ENCODE measurements at regions not wholly inside any gene's neighbourhood (a gene's known extent, or its start where the extent isn't known, plus 50 kb on each side); places are given as distances from the start of the nearest gene placed in this dataset.

GRCh38 chr2:120481446-120482194 lies 135.7 kb downstream of the INHBB start:
- no peak for DNase-seq

GRCh38 chr2:120482334-120482733 lies 136.4 kb downstream of the INHBB start:
- DNase-seq: no peak

GRCh38 chr2:120483355-120483754 lies 137.4 kb downstream of the INHBB start:
- no peak for DNase-seq

- DNase-seq: no peak
Measured at GRCh38 chr2:120485096-120485495, 139.2 kb downstream of the INHBB start.

- DNase-seq: no peak
Measured at GRCh38 chr2:120486441-120486840, 140.5 kb downstream of the INHBB start.

GRCh38 chr2:120486946-120487345 lies 141.0 kb downstream of the INHBB start:
- DNase-seq: no peak

- DNase-seq: no peak
Measured at GRCh38 chr2:120488531-120488930, 142.6 kb downstream of the INHBB start.

GRCh38 chr2:120489023-120489422 lies 143.1 kb downstream of the INHBB start:
- DNase-seq: no peak

GRCh38 chr2:120490091-120490798 lies 144.3 kb downstream of the INHBB start:
- DNase-seq: no peak

GRCh38 chr2:120491111-120491625 lies 145.2 kb downstream of the INHBB start:
- no peak for DNase-seq

- no peak for DNase-seq
Measured at GRCh38 chr2:120493231-120493630, 147.3 kb downstream of the INHBB start.

- DNase-seq: no peak
Measured at GRCh38 chr2:120494446-120494845, 148.5 kb downstream of the INHBB start.

- no peak for DNase-seq
Measured at GRCh38 chr2:120495586-120495985, 149.7 kb downstream of the INHBB start.

GRCh38 chr2:120496235-120496634 lies 150.3 kb downstream of the INHBB start:
- no peak for DNase-seq

- no peak for DNase-seq
Measured at GRCh38 chr2:120496759-120497158, 150.8 kb downstream of the INHBB start.

GRCh38 chr2:120497261-120497977 lies 151.5 kb downstream of the INHBB start:
- DNase-seq: no peak

GRCh38 chr2:120498121-120498520 lies 152.2 kb downstream of the INHBB start:
- DNase-seq: no peak

GRCh38 chr2:120498576-120499394 lies 152.8 kb downstream of the INHBB start:
- no peak for DNase-seq

- DNase-seq: no peak
Measured at GRCh38 chr2:120499784-120500495, 154.0 kb downstream of the INHBB start.

GRCh38 chr2:120501591-120501990 lies 155.7 kb downstream of the INHBB start:
- DNase-seq: no peak

GRCh38 chr2:120502357-120502756 lies 156.4 kb downstream of the INHBB start:
- no peak for DNase-seq

- no peak for DNase-seq
Measured at GRCh38 chr2:120502761-120503160, 156.8 kb downstream of the INHBB start.
